ENCODE measurements at regions not wholly inside any gene's neighbourhood (a gene's known extent, or its start where the extent isn't known, plus 50 kb on each side); places are given as distances from the start of the nearest gene placed in this dataset.

GRCh38 chr1:108045460-108045859 lies 80.5 kb upstream of the VAV3 start:
- peaks cover 22% of the 10 kb centered on the region for H3K4me1 ChIP-seq (ENCODE audit: insufficient read depth, low read length, poor library complexity, severe bottlenecking)
- intact Hi-C loops (cut with micrococcal nuclease; ENCODE audit: unreplicated experiment), result no loop called here
- no peak overlapping the region for H3K4me2 ChIP-seq (ENCODE audit: low read length)
- no peak overlapping the region for H3K4me3 ChIP-seq (ENCODE audit: low read depth, low read length, poor library complexity, severe bottlenecking)
- DNase-seq (ENCODE audit: low spot score), result no peak
- no peaks in the 10 kb centered on the region for H3K36me3 ChIP-seq (ENCODE audit: insufficient read depth, low read length)
- no peaks in the 10 kb centered on the region for H4K20me1 ChIP-seq (ENCODE audit: insufficient read depth, low read length)
- no peaks in the 10 kb centered on the region for H3K9me2 ChIP-seq (ENCODE audit: insufficient read depth, low read length)
- ChIA-PET POLR2A (interaction anchor here (0.9 to 2.1 kb wide), 2 partner anchors 8 to 961 kb away, joined by 3 to 11 read pairs; no protein-coding TSS in a partner anchor), CTCF (ENCODE audit: unreplicated experiment) (interaction anchor here (0.7 kb wide), 1 partner anchor 488 kb away, joined by 4 read pairs; no protein-coding TSS in a partner anchor)
- no peak overlapping the region for H3K27ac ChIP-seq (ENCODE audit: low read depth, low read length, poor library complexity, severe bottlenecking)
- no peaks in the 10 kb centered on the region for H3K79me2 ChIP-seq (ENCODE audit: insufficient read depth, low read depth, low read length)
- BruUV-seq (replicated peaks), result no TSS peak
- H3K9me3 ChIP-seq (ENCODE audit: low read length), result no peaks in the 10 kb centered on the region
- no peak for TF ChIP-seq EZH2phosphoT487 (IDR thresholded peaks at IDR 0.05; ENCODE audit: borderline replicate concordance, low read depth, low read length)
- no peak for TF ChIP-seq CTCF (conservative IDR thresholded peaks at IDR 0.05; ENCODE audit: low read length)
- H2AFZ ChIP-seq (ENCODE audit: low read length), result no peak overlapping the region

GRCh38 chr1:108044318-108044717 lies 79.3 kb upstream of the VAV3 start:
- intact Hi-C loops (cut with micrococcal nuclease; ENCODE audit: unreplicated experiment), result no loop called here
- no TSS peak for BruUV-seq (replicated peaks)
- POLR2A ChIA-PET, result interaction anchor here (0.6 to 1.1 kb wide), 2 partner anchors 11 to 13 kb away, joined by 3 to 4 read pairs; no protein-coding TSS in a partner anchor
- peak overlapping the region; percentile 87 for H2AFZ ChIP-seq (ENCODE audit: low read length)
- DNase-seq (ENCODE audit: low spot score), result peak; percentile 16
- TF ChIP-seq EZH2phosphoT487 (IDR thresholded peaks at IDR 0.05; ENCODE audit: borderline replicate concordance, low read depth, low read length), result no peak
- TF ChIP-seq CTCF (conservative IDR thresholded peaks at IDR 0.05; ENCODE audit: low read length), result no peak
- no peaks in the 10 kb centered on the region for H3K79me2 ChIP-seq (ENCODE audit: insufficient read depth, low read depth, low read length)
- CTCF ChIA-PET (ENCODE audit: unreplicated experiment), result no interaction called here
- no peak overlapping the region for H3K27ac ChIP-seq (ENCODE audit: low read depth, low read length, poor library complexity, severe bottlenecking)
- no peaks in the 10 kb centered on the region for H3K9me3 ChIP-seq (ENCODE audit: low read length)
- H3K4me1 ChIP-seq (ENCODE audit: insufficient read depth, low read length, poor library complexity, severe bottlenecking), result peaks cover 22% of the 10 kb centered on the region
- H4K20me1 ChIP-seq (ENCODE audit: insufficient read depth, low read length), result no peaks in the 10 kb centered on the region
- no peaks in the 10 kb centered on the region for H3K36me3 ChIP-seq (ENCODE audit: insufficient read depth, low read length)
- H3K4me2 ChIP-seq (ENCODE audit: low read length), result peak overlapping the region; percentile 25; the same call in 1 of the 2 replicates
- no peaks in the 10 kb centered on the region for H3K9me2 ChIP-seq (ENCODE audit: insufficient read depth, low read length)
- H3K4me3 ChIP-seq (ENCODE audit: low read depth, low read length, poor library complexity, severe bottlenecking), result no peak overlapping the region

GRCh38 chr1:108043707-108044106 lies 78.7 kb upstream of the VAV3 start:
- DNase-seq (ENCODE audit: low spot score), result peak; percentile 61

More at GRCh38 chr1:108043707-108044106, 78.7 kb upstream of the VAV3 start:
- Histone ChIP-seq H3K9me3 (ENCODE audit: low read length) (no peaks in the 10 kb centered on the region), H3K4me1 (ENCODE audit: insufficient read depth, low read length, poor library complexity, severe bottlenecking) (peaks cover 22% of the 10 kb centered on the region), H3K4me2 (ENCODE audit: low read length) (peak overlapping the region; percentile 25), H3K9me2 (ENCODE audit: insufficient read depth, low read length) (no peaks in the 10 kb centered on the region), H4K20me1 (ENCODE audit: insufficient read depth, low read length) (no peaks in the 10 kb centered on the region), H3K27ac (ENCODE audit: low read depth, low read length, poor library complexity, severe bottlenecking) (no peak overlapping the region), H2AFZ (ENCODE audit: low read length) (peak overlapping the region; percentile 87), H3K4me3 (ENCODE audit: low read depth, low read length, poor library complexity, severe bottlenecking) (no peak overlapping the region), H3K79me2 (ENCODE audit: insufficient read depth, low read depth, low read length) (no peaks in the 10 kb centered on the region), H3K36me3 (ENCODE audit: insufficient read depth, low read length) (no peaks in the 10 kb centered on the region)
- ChIA-PET CTCF (ENCODE audit: unreplicated experiment) (no interaction called here), POLR2A (interaction anchor here (1.1 kb wide), 1 partner anchor 11 kb away, joined by 3 read pairs; no protein-coding TSS in a partner anchor)
- TF ChIP-seq EZH2phosphoT487 (IDR thresholded peaks at IDR 0.05; ENCODE audit: borderline replicate concordance, low read depth, low read length) (no peak), CTCF (conservative IDR thresholded peaks at IDR 0.05; ENCODE audit: low read length) (no peak)
- no TSS peak for BruUV-seq (replicated peaks)
- intact Hi-C loops (cut with micrococcal nuclease; ENCODE audit: unreplicated experiment), result no loop called here
